BE2C (cell line): ENCODE measurements at regions not wholly inside any gene's neighbourhood (a gene's known extent, or its start where the extent isn't known, plus 50 kb on each side); places are given as distances from the start of the nearest gene placed in this dataset.

Experiments used
- DNase-seq: peaks from one replicate; pipeline ENCODE4 v3.0.0-alpha.2; 2020
- H3K27me3 ChIP-seq: fragments of 250-450 bp; sonication (Bioruptor Pico); 2 replicates; pipeline ENCODE4 v1.5.1; 2020; ENCODE audit warnings: mild to moderate bottlenecking
- H3K36me3 ChIP-seq: fragments of 250-450 bp; sonication (Bioruptor Pico); 2 replicates; pipeline ENCODE4 v1.5.1; 2020; ENCODE audit warnings: mild to moderate bottlenecking
- H3K4me1 ChIP-seq: fragments of 250-450 bp; sonication (Bioruptor Pico); 2 replicates; pipeline ENCODE4 v1.5.1; 2020
- H3K4me3 ChIP-seq: 2 replicates; pipeline ENCODE4 v1.5.1; 2011; ENCODE audit warnings: low read depth, low read length
- H3K9me3 ChIP-seq: fragments of 250-450 bp; sonication (Bioruptor Pico); 2 replicates; pipeline ENCODE4 v1.5.1; 2020
- CTCF ChIP-seq: IDR thresholded peaks from 2 replicates; pipeline ENCODE4 v1.5.1; 2012; ENCODE audit warnings: mild to moderate bottlenecking, low read depth, low read length

- Histone ChIP-seq H3K9me3 (no peaks in the 10 kb centered on the region), H3K27me3 (peaks cover 26% of the 10 kb centered on the region), H3K36me3 (no peaks in the 10 kb centered on the region), H3K4me1 (no peaks in the 10 kb centered on the region), H3K4me3 (no peak overlapping the region)
- no peak for DNase-seq
- no peak for TF ChIP-seq CTCF
Observed at GRCh38 chr2:236787885-236788284, 218.3 kb downstream of the ACKR3 start.

- H3K4me3 ChIP-seq = no peak overlapping the region
- no peaks in the 10 kb centered on the region for H3K36me3 ChIP-seq
- DNase-seq = no peak
- H3K27me3 ChIP-seq = peaks cover 38% of the 10 kb centered on the region
- H3K4me1 ChIP-seq = no peaks in the 10 kb centered on the region
- TF ChIP-seq CTCF = no peak
- H3K9me3 ChIP-seq = no peaks in the 10 kb centered on the region
Observed at GRCh38 chr2:236790963-236791362, 221.3 kb downstream of the ACKR3 start.

GRCh38 chr2:236793023-236794011, 223.7 kb downstream of the ACKR3 start:
- TF ChIP-seq CTCF = no peak
- H3K4me1 ChIP-seq = no peaks in the 10 kb centered on the region
- no peaks in the 10 kb centered on the region for H3K36me3 ChIP-seq
- H3K27me3 ChIP-seq = peaks cover 38% of the 10 kb centered on the region
- DNase-seq = no peak
- H3K9me3 ChIP-seq = no peaks in the 10 kb centered on the region
- no peak overlapping the region for H3K4me3 ChIP-seq

- no peaks in the 10 kb centered on the region for H3K9me3 ChIP-seq
- H3K4me1 ChIP-seq = no peaks in the 10 kb centered on the region
- no peak for DNase-seq
- peaks cover 38% of the 10 kb centered on the region for H3K27me3 ChIP-seq
- TF ChIP-seq CTCF = no peak
- no peak overlapping the region for H3K4me3 ChIP-seq
- H3K36me3 ChIP-seq = no peaks in the 10 kb centered on the region
Observed at GRCh38 chr2:236794176-236794957, 224.7 kb downstream of the ACKR3 start.

- H3K4me3 ChIP-seq = no peak overlapping the region
- peaks cover 29% of the 10 kb centered on the region for H3K27me3 ChIP-seq
- no peaks in the 10 kb centered on the region for H3K4me1 ChIP-seq
- no peaks in the 10 kb centered on the region for H3K36me3 ChIP-seq
- no peak for DNase-seq
- H3K9me3 ChIP-seq = no peaks in the 10 kb centered on the region
- no peak for TF ChIP-seq CTCF
Observed at GRCh38 chr2:236795169-236795860, 225.7 kb downstream of the ACKR3 start.
